Stimulated activated CD4-positive, alpha-beta T cell treated with anti-CD3 and anti-CD28 coated beads, Interleukin-12 subunit alpha, Interleukin-12 subunit beta, amount 100 ng/mL, for 48 hours (primary cell): ENCODE measurements at regions not wholly inside any gene's neighbourhood (a gene's known extent, or its start where the extent isn't known, plus 50 kb on each side); places are given as distances from the start of the nearest gene placed in this dataset.

Experiments used
- DNase-seq, 3 donors: peaks; one replicate each; pipeline ENCODE4 v3.0.0-alpha.2; 2020; ENCODE audit warnings: low read depth in 2 of 3, low spot score in 1 of 3

GRCh38 chr4:35163168-35163567 is 1081.1 kb downstream of the ARAP2 start:
- DNase-seq: no peak

- DNase-seq: no peak
Measured at GRCh38 chr4:35164063-35164462, 1080.3 kb downstream of the ARAP2 start.

- DNase-seq: no peak
Measured at GRCh38 chr4:35166466-35166865, 1077.8 kb downstream of the ARAP2 start.

- DNase-seq: no peak
Measured at GRCh38 chr4:35167385-35167784, 1076.9 kb downstream of the ARAP2 start.

- DNase-seq: no peak
Measured at GRCh38 chr4:35175487-35175886, 1068.8 kb downstream of the ARAP2 start.

GRCh38 chr4:35175894-35176293 is 1068.4 kb downstream of the ARAP2 start:
- DNase-seq: no peak

GRCh38 chr4:35182451-35182850 is 1061.9 kb downstream of the ARAP2 start:
- no peak for DNase-seq

GRCh38 chr4:35189988-35190613 is 1054.2 kb downstream of the ARAP2 start:
- no peak for DNase-seq

GRCh38 chr4:35201403-35201802 is 1042.9 kb downstream of the ARAP2 start:
- DNase-seq: no peak

- no peak for DNase-seq
Measured at GRCh38 chr4:35216636-35217035, 1027.7 kb downstream of the ARAP2 start.

- DNase-seq: no peak
Measured at GRCh38 chr4:35217331-35217730, 1027.0 kb downstream of the ARAP2 start.

- DNase-seq: no peak
Measured at GRCh38 chr4:35228313-35228712, 1016.0 kb downstream of the ARAP2 start.

- DNase-seq: no peak
Measured at GRCh38 chr4:35229021-35229420, 1015.3 kb downstream of the ARAP2 start.

- no peak for DNase-seq
Measured at GRCh38 chr4:35237924-35238323, 1006.4 kb downstream of the ARAP2 start.

- DNase-seq: no peak
Measured at GRCh38 chr4:35238793-35239192, 1005.5 kb downstream of the ARAP2 start.

GRCh38 chr4:35246493-35246892 is 997.8 kb downstream of the ARAP2 start:
- DNase-seq: no peak

GRCh38 chr4:35247047-35247446 is 997.3 kb downstream of the ARAP2 start:
- DNase-seq: no peak

GRCh38 chr4:35250331-35250730 is 994.0 kb downstream of the ARAP2 start:
- DNase-seq: no peak

GRCh38 chr4:35250761-35251160 is 993.6 kb downstream of the ARAP2 start:
- DNase-seq: no peak

- no peak for DNase-seq
Measured at GRCh38 chr4:35252071-35252470, 992.2 kb downstream of the ARAP2 start.

GRCh38 chr4:35252866-35253265 is 991.4 kb downstream of the ARAP2 start:
- no peak for DNase-seq

GRCh38 chr4:35253331-35253730 is 991.0 kb downstream of the ARAP2 start:
- DNase-seq: no peak

- DNase-seq: no peak
Measured at GRCh38 chr4:35286434-35286833, 957.9 kb downstream of the ARAP2 start.
